Tibial nerve (tissue), 4 donors: ENCODE measurements at regions not wholly inside any gene's neighbourhood (a gene's known extent, or its start where the extent isn't known, plus 50 kb on each side); places are given as distances from the start of the nearest gene placed in this dataset.

Experiments used
- CTCF ChIP-seq, 5 experiments: fragments of 200-600 bp in 3 of 5; fragments of 450-650 bp in 2 of 5; sonication (generic) in 3 of 5; IDR thresholded peaks; one replicate each; pipeline ENCODE4 v1.5.1; 2016 to 2019; ENCODE audit warnings: antibody characterized with exemption in 5 of 5, mild to moderate bottlenecking in 3 of 5, moderate library complexity in 2 of 5
- EP300 ChIP-seq, 2 donors: sonication (generic); formaldehyde crosslinking; IDR thresholded peaks; one replicate each; pipeline ENCODE4 v1.6.1; 2017; ENCODE audit warnings: antibody characterized with exemption in 2 of 2, mild to moderate bottlenecking in 1 of 2

- TF ChIP-seq CTCF (IDR thresholded peaks at IDR 0.05) (no peak), EP300 (IDR thresholded peaks at IDR 0.05) (no peak)
These were observed 331.9 kb upstream of the NDST3 start for GRCh38 chr4:117702353-117702752.
